Fibroblast of the aortic adventitia (primary cell): ENCODE measurements at regions not wholly inside any gene's neighbourhood (a gene's known extent, or its start where the extent isn't known, plus 50 kb on each side); places are given as distances from the start of the nearest gene placed in this dataset.
A peak's percentile ranks its signal among the peaks of the same experiment; 100 is the strongest.

ENCODE experiments used
- DNase-seq: peaks from one replicate; pipeline ENCODE4 v3.0.0-alpha.2; 2010; ENCODE audit warnings: low read depth
- H3K4me3 ChIP-seq: 2 replicates; pipeline ENCODE4 v1.5.1; 2011; ENCODE audit warnings: low read depth, mild to moderate bottlenecking, control low read depth, low read length, moderate library complexity
- TF ChIP-seq, protein P1 (sequence below): IDR thresholded peaks from 2 replicates; pipeline ENCODE4 v1.5.1; 2011; ENCODE audit warnings: mild to moderate bottlenecking, low read length, control low read depth, inconsistent platforms; ENCODE audit not compliant: insufficient read depth

DNA sequence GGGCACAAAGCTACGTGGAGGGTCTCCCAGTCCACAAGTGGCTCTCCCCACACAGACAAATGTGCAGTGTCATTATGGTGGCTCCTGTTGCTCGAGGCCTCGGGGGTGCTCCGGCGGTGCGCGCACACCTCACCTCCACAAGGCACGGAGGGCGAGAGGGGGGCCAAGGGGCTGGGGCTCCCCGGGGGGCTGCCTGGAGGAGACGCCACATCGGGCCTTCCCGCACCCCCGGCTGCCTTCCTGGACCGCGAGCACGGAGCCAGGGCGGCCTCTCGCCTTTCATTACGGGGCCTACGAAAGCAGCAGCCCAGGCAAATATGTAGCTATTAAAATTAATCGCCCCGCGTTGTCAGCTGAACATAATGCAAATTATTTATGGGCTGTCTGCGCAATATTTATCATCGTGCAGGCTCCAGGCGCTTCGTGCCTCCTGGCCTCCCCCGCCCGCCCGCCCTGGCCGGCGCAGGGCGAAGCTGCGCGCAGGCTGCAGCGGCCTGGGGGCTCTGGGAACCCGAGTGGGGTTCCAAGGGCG, 70.8 kb upstream of the BCOR start:
- no peak overlapping the region for H3K4me3 ChIP-seq
- DNase-seq = no peak
- TF ChIP-seq, protein P1, sequence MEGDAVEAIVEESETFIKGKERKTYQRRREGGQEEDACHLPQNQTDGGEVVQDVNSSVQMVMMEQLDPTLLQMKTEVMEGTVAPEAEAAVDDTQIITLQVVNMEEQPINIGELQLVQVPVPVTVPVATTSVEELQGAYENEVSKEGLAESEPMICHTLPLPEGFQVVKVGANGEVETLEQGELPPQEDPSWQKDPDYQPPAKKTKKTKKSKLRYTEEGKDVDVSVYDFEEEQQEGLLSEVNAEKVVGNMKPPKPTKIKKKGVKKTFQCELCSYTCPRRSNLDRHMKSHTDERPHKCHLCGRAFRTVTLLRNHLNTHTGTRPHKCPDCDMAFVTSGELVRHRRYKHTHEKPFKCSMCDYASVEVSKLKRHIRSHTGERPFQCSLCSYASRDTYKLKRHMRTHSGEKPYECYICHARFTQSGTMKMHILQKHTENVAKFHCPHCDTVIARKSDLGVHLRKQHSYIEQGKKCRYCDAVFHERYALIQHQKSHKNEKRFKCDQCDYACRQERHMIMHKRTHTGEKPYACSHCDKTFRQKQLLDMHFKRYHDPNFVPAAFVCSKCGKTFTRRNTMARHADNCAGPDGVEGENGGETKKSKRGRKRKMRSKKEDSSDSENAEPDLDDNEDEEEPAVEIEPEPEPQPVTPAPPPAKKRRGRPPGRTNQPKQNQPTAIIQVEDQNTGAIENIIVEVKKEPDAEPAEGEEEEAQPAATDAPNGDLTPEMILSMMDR = no peak

DNA sequence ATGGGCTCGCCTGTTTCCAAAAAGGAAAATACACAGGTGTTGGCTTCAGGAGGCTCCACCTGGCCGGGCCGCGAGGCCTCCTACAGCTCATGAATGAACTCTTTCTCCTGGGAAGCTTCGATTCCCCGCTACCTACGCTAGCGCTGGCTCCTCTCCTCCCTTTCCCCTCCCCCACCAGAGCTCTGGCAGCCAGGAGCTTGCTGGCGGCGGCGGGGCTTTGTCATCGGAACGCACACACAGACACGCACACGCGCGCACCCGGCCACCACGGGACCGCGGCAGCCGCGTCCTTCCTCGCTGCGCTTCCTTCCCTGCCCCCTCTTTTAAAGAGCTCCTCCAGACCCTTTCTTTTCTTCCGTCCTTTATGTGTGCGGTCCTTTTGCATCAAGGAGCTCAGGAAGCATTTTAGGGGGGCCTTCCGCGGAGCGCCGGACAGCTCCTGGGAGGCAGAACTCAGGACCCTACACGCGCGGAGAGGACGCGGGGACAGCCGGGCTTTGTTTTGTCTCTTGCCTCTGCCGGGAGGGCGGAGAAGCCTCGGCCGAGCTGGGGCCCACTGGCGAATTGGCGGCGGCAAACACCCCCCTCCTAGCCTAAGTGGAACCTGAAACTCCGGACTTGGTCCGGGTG, 70.2 kb upstream of the BCOR start:
- H3K4me3 ChIP-seq = no peak overlapping the region

DNA sequence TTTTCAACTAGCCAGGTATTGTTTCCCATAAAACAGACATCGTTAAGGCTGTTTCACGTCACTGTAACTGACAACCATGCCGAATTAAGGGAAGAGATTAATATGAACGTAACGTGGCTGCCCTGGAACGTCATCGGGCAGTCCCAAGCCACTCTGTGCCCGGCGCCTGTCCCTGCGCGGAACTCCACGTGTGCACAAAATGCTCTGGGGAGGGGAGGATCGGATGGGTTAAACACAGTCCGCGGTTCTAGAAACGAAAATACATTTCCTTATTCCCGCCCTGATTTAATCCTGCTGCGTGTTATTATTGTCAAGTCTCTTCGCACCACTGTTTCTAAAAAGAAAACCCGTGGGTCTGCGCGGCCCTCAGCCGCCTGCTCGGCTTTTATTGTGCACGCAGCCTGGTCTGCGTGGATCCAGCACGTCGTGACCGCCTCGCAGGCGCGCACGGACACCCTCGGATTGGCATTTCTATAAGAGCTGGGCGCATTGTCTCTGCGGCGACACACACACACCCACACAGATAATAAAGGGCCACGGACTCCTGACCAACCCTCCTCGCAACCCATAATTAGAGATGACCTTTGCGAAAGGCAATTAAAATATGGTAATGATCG, 69.6 kb upstream of the BCOR start:
- no peak for DNase-seq
- peak overlapping the region; percentile 14 for H3K4me3 ChIP-seq

More for the DNA sequence above, 70.2 kb upstream of the BCOR start:
- no peak for DNase-seq
- TF ChIP-seq, protein P1 = no peak

DNA sequence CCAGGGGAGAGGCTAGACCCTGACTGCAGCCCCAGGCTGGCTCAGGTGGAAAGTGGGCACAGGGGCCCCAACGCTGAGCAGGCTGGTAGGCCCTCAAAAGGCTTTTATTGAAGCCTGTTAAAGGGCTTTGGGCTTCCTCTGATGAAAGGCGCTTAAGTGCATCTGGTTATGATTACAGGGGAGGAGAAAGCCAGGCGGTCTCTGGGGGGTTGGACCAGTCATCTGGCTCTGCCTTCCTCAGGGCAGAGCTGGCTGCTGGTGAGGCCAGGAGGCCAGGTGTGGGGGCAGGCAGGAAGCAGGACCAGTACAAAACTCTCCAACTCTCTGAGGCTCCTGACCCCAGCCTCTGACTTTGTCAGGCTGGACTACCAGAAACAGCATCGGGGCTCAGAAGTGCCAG, 68.8 kb upstream of the BCOR start:
- no peak overlapping the region for H3K4me3 ChIP-seq
- DNase-seq = peak; percentile 70
- TF ChIP-seq, protein P1 = no peak

More for the DNA sequence above, 69.6 kb upstream of the BCOR start:
- TF ChIP-seq, protein P1 = no peak

DNA sequence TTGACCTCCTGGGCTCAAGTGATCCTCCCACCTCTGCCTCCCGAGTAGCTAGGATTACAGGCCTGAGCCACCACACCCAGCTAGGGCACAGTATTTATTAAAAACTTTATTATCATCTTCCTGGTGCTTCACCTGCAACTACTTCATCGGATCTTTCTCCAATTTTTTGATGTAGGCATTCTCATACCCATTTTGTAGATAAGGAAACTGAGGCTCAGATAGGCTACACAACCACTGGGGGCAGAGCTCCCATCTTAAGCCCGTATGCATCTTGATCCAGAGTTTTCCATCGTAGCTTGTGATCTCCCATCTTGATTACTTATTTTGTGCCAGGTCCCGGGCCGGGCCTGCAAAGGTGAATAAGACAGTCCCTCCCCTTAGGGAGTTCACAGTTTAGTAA, 68.1 kb upstream of the BCOR start:
- DNase-seq = no peak
- TF ChIP-seq, protein P1 = no peak
- H3K4me3 ChIP-seq = no peak overlapping the region

DNA sequence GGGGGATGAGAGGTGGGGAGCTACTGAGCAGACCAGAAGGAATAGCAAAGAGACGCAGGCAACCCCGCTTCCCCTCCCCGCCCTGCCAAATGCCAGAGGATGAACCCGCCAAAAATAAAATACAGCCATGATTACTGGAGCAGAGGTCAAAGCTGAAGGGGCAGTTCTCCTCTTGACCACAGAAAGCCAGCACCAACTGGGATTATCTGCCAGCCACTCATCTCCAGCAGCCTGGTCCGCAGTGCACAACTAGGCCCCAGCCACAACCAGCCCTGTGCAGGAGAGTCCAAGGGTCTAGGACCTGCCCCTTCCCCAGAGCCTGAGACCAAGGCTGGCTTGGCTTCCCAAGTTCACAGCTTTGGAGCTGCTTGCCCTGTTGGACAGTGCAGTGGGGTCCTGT, 67.4 kb upstream of the BCOR start:
- TF ChIP-seq, protein P1 = no peak
- DNase-seq = no peak
- no peak overlapping the region for H3K4me3 ChIP-seq
